Peyer's patch (tissue), 4 donors: ENCODE measurements at regions not wholly inside any gene's neighbourhood (a gene's known extent, or its start where the extent isn't known, plus 50 kb on each side); places are given as distances from the start of the nearest gene placed in this dataset.

ENCODE experiments used
- DNase-seq, 3 donors: peaks; one replicate each; pipeline ENCODE4 v3.0.0-alpha.2; 2017 to 2019
- H3K27ac ChIP-seq, 4 donors: fragments of 200-600 bp; sonication (generic); one replicate each; pipeline ENCODE4 v1.5.1; 2016 to 2019
- H3K27me3 ChIP-seq, 2 donors: fragments of 200-600 bp; sonication (generic); one replicate each; pipeline ENCODE4 v1.5.1; 2019
- H3K36me3 ChIP-seq, 3 donors: fragments of 200-600 bp; sonication (generic); one replicate each; pipeline ENCODE4 v1.5.1; 2016 to 2019
- H3K4me1 ChIP-seq, 4 donors: fragments of 200-600 bp; sonication (generic); one replicate each; pipeline ENCODE4 v1.5.1; 2016 to 2019
- H3K4me3 ChIP-seq, 4 donors: fragments of 200-600 bp; sonication (generic); 1 replicate in 3 of 4; 2 replicates in 1 of 4; pipeline ENCODE4 v1.5.1; 2016 to 2019; ENCODE audit warnings: mild to moderate bottlenecking in 1 of 4
- H3K9me3 ChIP-seq, 4 donors: fragments of 200-600 bp; sonication (generic); one replicate each; pipeline ENCODE4 v1.5.1; 2016 to 2019; ENCODE audit warnings: mild to moderate bottlenecking in 1 of 4
- CTCF ChIP-seq, 6 experiments: fragments of 450-650 bp in 4 of 6; fragments of 200-600 bp in 2 of 6; sonication (generic) in 1 of 6; IDR thresholded peaks; one replicate each; pipeline ENCODE4 v1.5.1; 2017 to 2019; ENCODE audit warnings: antibody characterized with exemption in 6 of 6, mild to moderate bottlenecking in 3 of 6, moderate library complexity in 1 of 6
- POLR2A ChIP-seq, 2 donors: fragments of 450-650 bp; IDR thresholded peaks; one replicate each; pipeline ENCODE4 v1.5.1; 2017; ENCODE audit warnings: antibody characterized with exemption in 2 of 2, mild to moderate bottlenecking in 2 of 2, moderate library complexity in 2 of 2

- H3K36me3 ChIP-seq, result no peaks in the 10 kb centered on the region
- no peak overlapping the region for H3K27ac ChIP-seq
- no peak for TF ChIP-seq POLR2A (IDR thresholded peaks at IDR 0.05)
- TF ChIP-seq CTCF (IDR thresholded peaks at IDR 0.05), result no peak
- no peaks in the 10 kb centered on the region for H3K9me3 ChIP-seq
- H3K4me1 ChIP-seq, result no peaks in the 10 kb centered on the region
- H3K4me3 ChIP-seq, result no peak overlapping the region
- no peaks in the 10 kb centered on the region for H3K27me3 ChIP-seq
- DNase-seq, result no peak
Observed at GRCh38 chr7:13737563-13737962, 251.9 kb downstream of the ETV1 start.

- DNase-seq, result no peak
- TF ChIP-seq CTCF (IDR thresholded peaks at IDR 0.05) (no peak), POLR2A (IDR thresholded peaks at IDR 0.05) (no peak)
- no peaks in the 10 kb centered on the region for H3K27me3 ChIP-seq
- H3K9me3 ChIP-seq, result no peaks in the 10 kb centered on the region
- no peak overlapping the region for H3K27ac ChIP-seq
- no peak overlapping the region for H3K4me3 ChIP-seq
- no peaks in the 10 kb centered on the region for H3K36me3 ChIP-seq
- no peaks in the 10 kb centered on the region for H3K4me1 ChIP-seq
Observed at GRCh38 chr7:13742126-13742525, 247.3 kb downstream of the ETV1 start.

GRCh38 chr7:13742811-13743210 lies 246.7 kb downstream of the ETV1 start:
- Histone ChIP-seq H3K9me3 (no peaks in the 10 kb centered on the region), H3K27ac (no peak overlapping the region), H3K4me3 (no peak overlapping the region), H3K4me1 (no peaks in the 10 kb centered on the region), H3K27me3 (no peaks in the 10 kb centered on the region), H3K36me3 (no peaks in the 10 kb centered on the region)
- TF ChIP-seq CTCF (IDR thresholded peaks at IDR 0.05) (peak in 4 of 6 experiments; percentile 34 to 70 (median 53)), POLR2A (IDR thresholded peaks at IDR 0.05) (no peak)
- peak in 1 of 3 donors; percentile 66 for DNase-seq

- no peaks in the 10 kb centered on the region for H3K9me3 ChIP-seq
- H3K4me1 ChIP-seq, result no peaks in the 10 kb centered on the region
- H3K4me3 ChIP-seq, result no peak overlapping the region
- DNase-seq, result no peak
- H3K27me3 ChIP-seq, result no peaks in the 10 kb centered on the region
- H3K36me3 ChIP-seq, result no peaks in the 10 kb centered on the region
- no peak overlapping the region for H3K27ac ChIP-seq
- TF ChIP-seq CTCF (IDR thresholded peaks at IDR 0.05) (no peak), POLR2A (IDR thresholded peaks at IDR 0.05) (no peak)
Observed at GRCh38 chr7:13743226-13743625, 246.2 kb downstream of the ETV1 start.

GRCh38 chr7:13745530-13745929 lies 243.9 kb downstream of the ETV1 start:
- Histone ChIP-seq H3K9me3 (no peaks in the 10 kb centered on the region), H3K27ac (no peak overlapping the region), H3K4me3 (no peak overlapping the region), H3K36me3 (no peaks in the 10 kb centered on the region), H3K4me1 (no peaks in the 10 kb centered on the region), H3K27me3 (no peaks in the 10 kb centered on the region)
- DNase-seq, result no peak
- no peak for TF ChIP-seq CTCF (IDR thresholded peaks at IDR 0.05)
- no peak for TF ChIP-seq POLR2A (IDR thresholded peaks at IDR 0.05)

GRCh38 chr7:13748998-13749397 lies 240.5 kb downstream of the ETV1 start:
- Histone ChIP-seq H3K27me3 (no peaks in the 10 kb centered on the region), H3K9me3 (no peaks in the 10 kb centered on the region), H3K27ac (no peak overlapping the region), H3K4me1 (no peaks in the 10 kb centered on the region), H3K4me3 (no peak overlapping the region), H3K36me3 (no peaks in the 10 kb centered on the region)
- no peak for DNase-seq
- TF ChIP-seq POLR2A (IDR thresholded peaks at IDR 0.05) (no peak), CTCF (IDR thresholded peaks at IDR 0.05) (no peak)
